CD4-positive, alpha-beta T cell (primary cell): ENCODE measurements at regions not wholly inside any gene's neighbourhood (a gene's known extent, or its start where the extent isn't known, plus 50 kb on each side); places are given as distances from the start of the nearest gene placed in this dataset.

ENCODE experiments used
- ATAC-seq: fragments of 200-7000 bp; cut with Tn5 transposase; one replicate; pipeline ENCODE4 v1.10.0; 2022; ENCODE audit warnings: mild to moderate bottlenecking; ENCODE audit not compliant: poor library complexity
- CTCF ChIA-PET: fragments of 350-600 bp; sonication (Branson Sonifier 250); formaldehyde crosslinking; loops from one replicate; lab custom pipeline; 2021; ENCODE audit warnings: antibody characterized with exemption, inconsistent platforms; lab: Charles Lee
- POLR2A ChIA-PET: fragments of 350-600 bp; sonication (Branson Sonifier 250); formaldehyde crosslinking; loops from one replicate; lab custom pipeline; 2021; ENCODE audit warnings: antibody characterized with exemption, inconsistent platforms; lab: Charles Lee
- DNase-seq, 14 experiments: peaks; one replicate each; pipeline ENCODE4 v3.0.0-alpha.2; 2013 to 2020; ENCODE audit warnings: mixed read lengths in 2 of 14
- H3K27ac ChIP-seq, 2 donors: one replicate each; pipeline versions ENCODE4 v1.5.1 to v1.7.0; 2013; ENCODE audit warnings: low read length in 2 of 2, low read depth in 1 of 2, mild to moderate bottlenecking in 1 of 2
- H3K27me3 ChIP-seq, 2 experiments: 1 replicate in 1 of 2; 2 replicates in 1 of 2; pipeline versions ENCODE4 v1.6.1 to v1.7.0; 2013; ENCODE audit warnings: low read length in 2 of 2, control low read depth in 1 of 2, mild to moderate bottlenecking in 1 of 2, moderate library complexity in 1 of 2; ENCODE audit not compliant: insufficient read depth in 2 of 2, control insufficient read depth in 1 of 2
- H3K36me3 ChIP-seq: one replicate; pipeline ENCODE4 v1.6.1; 2013; ENCODE audit warnings: low read length, control low read depth; ENCODE audit not compliant: insufficient read depth
- H3K4me1 ChIP-seq: one replicate; pipeline ENCODE4 v1.6.1; 2013; ENCODE audit warnings: low read length, control low read depth; ENCODE audit not compliant: insufficient read depth
- H3K4me3 ChIP-seq: one replicate; pipeline ENCODE4 v1.5.1; 2013; ENCODE audit warnings: mild to moderate bottlenecking, low read length, moderate library complexity
- H3K9me3 ChIP-seq, 2 experiments: 1 replicate in 1 of 2; 2 replicates in 1 of 2; pipeline versions ENCODE4 v1.6.1 to v1.7.0; 2013; ENCODE audit warnings: low read length in 2 of 2, mild to moderate bottlenecking in 2 of 2, control low read depth in 1 of 2, moderate library complexity in 1 of 2; ENCODE audit not compliant: control insufficient read depth in 1 of 2, insufficient read depth in 1 of 2
- H3K27ac Mint-ChIP-seq: one replicate; pipeline ENCODE4 v1.8.0; 2020; ENCODE audit warnings: mixed read lengths
- H3K27me3 Mint-ChIP-seq: one replicate; pipeline ENCODE4 v1.8.0; 2021; ENCODE audit warnings: mixed read lengths
- H3K36me3 Mint-ChIP-seq: one replicate; pipeline ENCODE4 v1.8.0; 2021; ENCODE audit warnings: low read depth, mixed read lengths
- H3K4me1 Mint-ChIP-seq: one replicate; pipeline ENCODE4 v1.8.0; 2021; ENCODE audit warnings: low read depth, mixed read lengths
- H3K4me3 Mint-ChIP-seq: one replicate; pipeline ENCODE4 v1.8.0; 2020; ENCODE audit warnings: mild to moderate bottlenecking, mixed read lengths
- H3K9me3 Mint-ChIP-seq: one replicate; pipeline ENCODE4 v1.8.0; 2020; ENCODE audit warnings: mixed read lengths
- CTCF ChIP-seq: fragments of 200-600 bp; IDR thresholded peaks from one replicate; pipeline ENCODE4 v1.8.0; 2022; ENCODE audit warnings: antibody characterized with exemption, mild to moderate bottlenecking
- intact Hi-C, 2 experiments: fragments of 100-400 bp; cut with DNase I in 1 of 2; cut with micrococcal nuclease in 1 of 2; formaldehyde crosslinking; loops; one replicate each; pipeline versions ENCODE4 v1.15.1 to v1.9.0; 2023 to 2025; cut with DNase I, micrococcal nuclease

- H3K4me1 ChIP-seq: no peaks in the 10 kb centered on the region
- Mint-ChIP-seq H3K27me3 (no peaks in the 10 kb centered on the region), H3K9me3 (no peaks in the 10 kb centered on the region), H3K4me1 (no peaks in the 10 kb centered on the region), H3K4me3 (no peak overlapping the region), H3K27ac (no peak overlapping the region), H3K36me3 (no peaks in the 10 kb centered on the region)
- POLR2A ChIA-PET: no interaction called here
- H3K36me3 ChIP-seq: no peaks in the 10 kb centered on the region
- ATAC-seq: no peak
- H3K4me3 ChIP-seq: no peak overlapping the region
- intact Hi-C loops: no loop called here
- H3K9me3 ChIP-seq: no peaks in the 10 kb centered on the region
- CTCF ChIA-PET: no interaction called here
- no peak for TF ChIP-seq CTCF
- no peak overlapping the region for H3K27ac ChIP-seq
- no peak for DNase-seq
- H3K27me3 ChIP-seq: no peaks in the 10 kb centered on the region
Measured at GRCh38 chr4:123465416-123465815, 68.8 kb downstream of the SPRY1 start.

- Histone ChIP-seq H3K4me3 (no peak overlapping the region), H3K36me3 (no peaks in the 10 kb centered on the region), H3K27me3 (no peaks in the 10 kb centered on the region), H3K4me1 (no peaks in the 10 kb centered on the region), H3K27ac (no peak overlapping the region), H3K9me3 (no peaks in the 10 kb centered on the region)
- H3K27ac Mint-ChIP-seq: no peak overlapping the region
- intact Hi-C loops: no loop called here
- no peaks in the 10 kb centered on the region for H3K4me1 Mint-ChIP-seq
- no peaks in the 10 kb centered on the region for H3K36me3 Mint-ChIP-seq
- POLR2A ChIA-PET: no interaction called here
- no peaks in the 10 kb centered on the region for H3K27me3 Mint-ChIP-seq
- H3K4me3 Mint-ChIP-seq: no peak overlapping the region
- no peaks in the 10 kb centered on the region for H3K9me3 Mint-ChIP-seq
- DNase-seq: no peak
- no peak for ATAC-seq
- no peak for TF ChIP-seq CTCF
- CTCF ChIA-PET: no interaction called here
Measured at GRCh38 chr4:123466080-123466785, 69.6 kb downstream of the SPRY1 start.

- CTCF ChIA-PET: no interaction called here
- ATAC-seq: no peak
- no peaks in the 10 kb centered on the region for H3K36me3 Mint-ChIP-seq
- TF ChIP-seq CTCF: no peak
- H3K27me3 Mint-ChIP-seq: no peaks in the 10 kb centered on the region
- POLR2A ChIA-PET: no interaction called here
- H3K9me3 ChIP-seq: no peaks in the 10 kb centered on the region
- no peaks in the 10 kb centered on the region for H3K9me3 Mint-ChIP-seq
- H3K4me1 ChIP-seq: no peaks in the 10 kb centered on the region
- H3K4me3 ChIP-seq: no peak overlapping the region
- H3K4me3 Mint-ChIP-seq: no peak overlapping the region
- no peak overlapping the region for H3K27ac Mint-ChIP-seq
- DNase-seq: no peak
- no peaks in the 10 kb centered on the region for H3K4me1 Mint-ChIP-seq
- H3K27me3 ChIP-seq: no peaks in the 10 kb centered on the region
- H3K36me3 ChIP-seq: no peaks in the 10 kb centered on the region
- no peak overlapping the region for H3K27ac ChIP-seq
- intact Hi-C loops: no loop called here
Measured at GRCh38 chr4:123468479-123469031, 72.0 kb downstream of the SPRY1 start.
